Mammary epithelial cell (primary cell): ENCODE measurements at regions not wholly inside any gene's neighbourhood (a gene's known extent, or its start where the extent isn't known, plus 50 kb on each side); places are given as distances from the start of the nearest gene placed in this dataset.

Experiments used
- CTCF ChIP-seq, 2 donors: IDR thresholded peaks in 1 of 2; conservative IDR thresholded peaks in 1 of 2; 2 replicates each; pipeline ENCODE4 v1.5.1; 2011 to 2012; ENCODE audit warnings: inconsistent platforms in 2 of 2, low read length in 2 of 2, mild to moderate bottlenecking in 2 of 2, control low read depth in 1 of 2, low read depth in 1 of 2; ENCODE audit not compliant: insufficient read depth in 1 of 2; ENCODE audit errors: extremely low read depth in 1 of 2
- EZH2 ChIP-seq: IDR thresholded peaks from 2 replicates; pipeline ENCODE4 v1.6.1; 2012; ENCODE audit warnings: low read length, inconsistent platforms, borderline replicate concordance

- TF ChIP-seq EZH2 (no peak), CTCF (conservative IDR thresholded peaks at IDR 0.05 in 1 of 2, IDR thresholded peaks at IDR 0.05 in 1 of 2; ENCODE audit: extremely low read depth in 1 of 2, insufficient read depth in 1 of 2, low read depth in 1 of 2, low read length in 2 of 2) (no peak)
Observed at GRCh38 chr6:66561479-66561878, 854.5 kb upstream of the EYS start.
